Activated CD4-positive, CD25-positive, alpha-beta regulatory T cell treated with anti-CD3 and anti-CD28 coated beads, Interleukin-2, amount 50 U/mL, for 72 hours (primary cell): ENCODE measurements at regions not wholly inside any gene's neighbourhood (a gene's known extent, or its start where the extent isn't known, plus 50 kb on each side); places are given as distances from the start of the nearest gene placed in this dataset.

Experiments used
- DNase-seq: peaks from one replicate; pipeline ENCODE4 v3.0.0; 2021

DNA sequence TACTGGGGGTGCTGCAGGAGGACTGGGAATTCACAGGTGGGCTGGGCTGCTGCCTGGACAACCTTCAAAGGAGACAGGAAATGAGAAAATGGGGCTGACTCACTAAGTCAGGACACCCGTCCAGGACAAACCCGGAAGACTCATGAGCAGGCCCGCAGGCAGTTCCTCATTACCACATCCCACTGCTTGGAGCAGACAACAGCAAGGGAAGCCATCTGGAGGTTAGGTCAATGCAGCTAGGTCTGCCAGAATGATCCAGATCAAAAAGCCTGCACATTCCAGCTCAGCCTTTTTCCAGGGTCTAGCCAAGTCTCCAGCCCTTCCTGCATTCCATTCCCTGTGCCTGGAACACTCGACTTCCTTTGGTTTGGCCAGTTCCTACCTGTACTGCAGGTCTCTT, 536.5 kb upstream of the CDH11 start:
- no peak for DNase-seq

GRCh38 chr16:65657556-65657955, 535.7 kb upstream of the CDH11 start:
- no peak for DNase-seq

DNA sequence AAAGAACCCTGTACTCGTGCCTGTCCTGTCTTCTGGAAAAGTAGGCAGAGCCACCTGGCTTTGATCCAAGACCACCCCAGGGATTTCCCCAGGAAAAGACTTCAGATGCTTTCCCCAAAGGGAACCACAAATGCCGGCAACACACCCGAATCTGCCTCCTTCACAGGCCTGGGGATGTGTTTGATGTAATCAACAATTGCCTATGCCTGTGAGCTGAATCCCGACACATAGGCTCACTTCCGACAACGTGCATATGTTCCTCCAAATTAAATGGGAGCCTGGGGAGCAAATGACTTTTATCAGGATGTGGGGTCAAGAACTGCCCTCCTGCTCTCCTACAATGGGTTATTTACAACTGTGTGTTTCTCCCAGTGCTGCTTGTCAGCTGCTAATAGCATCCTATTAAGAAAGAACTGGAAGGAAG, 535.2 kb upstream of the CDH11 start:
- DNase-seq: no peak

- no peak for DNase-seq
These were observed 533.9 kb upstream of the CDH11 start for GRCh38 chr16:65655802-65656201.

GRCh38 chr16:65648101-65648500, 526.2 kb upstream of the CDH11 start:
- no peak for DNase-seq

DNA sequence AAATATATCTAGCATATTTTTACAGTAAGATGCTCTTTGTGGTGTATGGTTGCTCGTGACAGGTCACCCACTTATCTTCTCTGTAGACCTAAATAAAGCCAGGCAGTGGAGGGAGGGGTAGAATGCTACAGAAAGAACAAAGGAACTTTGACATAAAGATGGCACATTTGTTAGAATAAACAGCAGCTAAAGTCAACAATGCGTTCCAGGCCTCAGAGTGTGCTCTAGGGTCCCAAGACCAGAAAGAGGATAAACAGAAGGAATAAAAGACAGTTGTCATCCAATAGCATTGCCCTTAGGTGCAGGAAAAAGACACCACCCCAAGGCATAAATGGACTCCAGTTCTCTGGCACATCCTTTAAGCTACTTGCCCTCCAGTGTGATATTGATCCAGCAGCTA, 523.0 kb upstream of the CDH11 start:
- DNase-seq: no peak

DNA sequence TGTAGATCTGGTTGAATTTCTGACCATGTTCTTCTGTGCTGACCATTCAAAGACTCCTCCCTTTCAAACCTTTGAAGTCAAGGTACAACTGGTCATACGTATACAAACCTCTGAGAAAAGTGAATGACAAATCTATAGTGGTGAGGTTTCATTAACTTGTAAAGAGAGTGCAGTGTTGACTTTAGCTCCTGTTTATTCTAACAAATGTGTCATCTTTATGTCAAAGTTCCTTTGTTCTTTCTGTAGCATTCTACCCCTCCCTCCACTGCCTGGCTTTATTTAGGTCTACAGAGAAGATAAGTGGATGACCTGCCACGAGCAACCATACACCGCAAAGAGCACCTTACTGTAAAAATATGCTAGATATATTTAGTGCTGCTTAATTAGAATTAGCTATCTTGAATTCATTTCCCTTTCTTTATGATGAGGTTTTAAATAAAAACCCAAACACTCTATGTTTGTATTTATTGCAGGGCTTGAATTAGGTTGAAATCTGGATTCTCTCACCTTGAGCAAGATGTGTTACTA, 520.0 kb upstream of the CDH11 start:
- DNase-seq: no peak

DNA sequence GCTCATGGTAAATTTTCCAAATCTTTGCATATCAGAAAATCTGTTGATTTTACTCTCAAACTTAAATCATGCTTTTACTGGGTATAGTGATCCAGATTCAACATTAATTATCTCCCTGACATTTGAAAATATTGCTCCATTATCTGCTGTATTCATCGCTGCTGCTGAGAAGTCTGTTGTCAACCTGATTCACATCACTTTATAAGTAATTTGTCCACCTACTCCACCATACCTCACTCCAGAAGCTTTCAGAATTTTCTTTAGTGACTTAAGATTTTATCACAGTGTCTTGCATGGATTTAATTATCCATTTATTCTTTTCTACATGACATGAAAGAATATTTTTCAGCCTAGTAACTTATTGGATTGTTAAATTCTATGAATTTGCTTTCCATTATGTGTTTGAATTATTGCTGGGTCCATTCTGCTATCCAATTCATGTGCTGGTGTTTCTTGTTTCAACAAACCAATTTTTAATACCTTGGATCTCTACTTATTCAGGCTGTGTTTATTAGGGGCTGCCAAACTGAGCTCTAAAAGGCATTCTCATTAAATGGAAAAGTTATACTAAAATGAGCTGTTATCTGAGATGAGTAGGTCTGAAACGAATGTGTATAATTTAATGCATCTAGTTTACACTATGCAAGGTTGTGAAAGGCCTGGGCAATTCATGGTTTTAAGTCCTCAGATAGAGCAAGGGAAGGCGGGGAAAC, 519.3 kb upstream of the CDH11 start:
- no peak for DNase-seq

- DNase-seq: no peak
These were observed 513.0 kb upstream of the CDH11 start for GRCh38 chr16:65634833-65635232.

DNA sequence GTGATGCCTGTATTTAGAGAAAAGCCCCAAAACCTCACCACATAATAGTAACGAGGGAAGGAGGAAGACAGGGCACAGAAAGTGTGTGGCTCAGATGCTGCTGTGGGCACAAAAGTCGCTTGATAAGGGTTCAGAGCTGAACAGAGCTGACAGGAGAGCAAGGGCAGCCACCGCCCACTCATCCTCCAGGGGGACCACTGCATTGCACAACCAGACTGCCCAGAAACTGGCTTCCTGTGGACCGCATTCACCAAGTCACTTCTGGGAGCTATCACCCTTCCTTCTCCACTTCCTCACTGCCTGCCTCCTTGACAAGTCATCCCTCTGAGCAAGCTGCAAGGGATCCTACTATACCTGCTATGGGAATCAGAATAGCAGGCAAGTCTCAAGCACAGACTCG, 512.4 kb upstream of the CDH11 start:
- no peak for DNase-seq

- DNase-seq: no peak
These were observed 502.8 kb upstream of the CDH11 start for GRCh38 chr16:65624666-65625065.

GRCh38 chr16:65624229-65624628, 502.4 kb upstream of the CDH11 start:
- no peak for DNase-seq

DNA sequence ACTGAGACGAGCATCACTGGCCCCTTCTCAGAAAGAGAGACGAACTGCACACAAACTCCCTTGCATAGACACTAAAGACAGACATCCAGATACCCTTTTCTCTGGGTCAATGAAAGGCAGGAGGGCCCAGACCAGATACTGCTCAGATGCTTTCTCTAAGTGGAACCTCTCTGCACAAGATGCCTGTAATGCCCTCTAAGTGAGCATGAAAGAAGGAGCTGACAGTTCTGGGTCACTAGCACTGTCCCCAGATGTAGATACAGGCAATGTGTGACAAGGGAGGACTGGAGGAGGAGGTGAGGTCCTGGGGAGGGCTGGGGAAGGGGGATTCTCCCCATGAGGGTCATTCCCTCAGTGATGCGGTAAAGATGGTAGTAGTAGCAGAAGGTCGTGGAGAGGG, 501.0 kb upstream of the CDH11 start:
- no peak for DNase-seq

- no peak for DNase-seq
These were observed 500.3 kb upstream of the CDH11 start for GRCh38 chr16:65622151-65622550.

DNA sequence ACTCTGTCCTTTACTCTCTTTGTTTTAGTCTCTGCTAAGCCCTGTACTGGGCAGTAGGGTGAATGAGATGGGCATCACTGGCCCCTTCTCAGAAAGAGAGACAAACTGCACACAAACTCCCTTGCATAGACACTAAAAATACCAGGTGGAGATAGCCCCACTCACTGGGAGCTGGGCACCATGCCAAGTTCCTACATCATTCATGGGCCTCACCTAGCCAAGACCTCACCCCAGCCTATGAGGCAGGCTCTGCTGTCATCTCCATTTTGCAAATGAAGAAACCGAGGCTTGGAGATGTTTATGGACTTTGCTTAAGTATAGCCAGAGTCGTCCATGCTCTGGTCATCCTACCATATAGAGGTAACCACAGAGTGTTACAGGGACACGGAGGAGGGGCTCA, 499.8 kb upstream of the CDH11 start:
- no peak for DNase-seq

- DNase-seq: no peak
These were observed 497.7 kb upstream of the CDH11 start for GRCh38 chr16:65619606-65620005.

GRCh38 chr16:65618931-65619330, 497.1 kb upstream of the CDH11 start:
- DNase-seq: no peak

GRCh38 chr16:65618333-65618732, 496.5 kb upstream of the CDH11 start:
- DNase-seq: no peak

- no peak for DNase-seq
These were observed 495.6 kb upstream of the CDH11 start for GRCh38 chr16:65617421-65617820.

DNA sequence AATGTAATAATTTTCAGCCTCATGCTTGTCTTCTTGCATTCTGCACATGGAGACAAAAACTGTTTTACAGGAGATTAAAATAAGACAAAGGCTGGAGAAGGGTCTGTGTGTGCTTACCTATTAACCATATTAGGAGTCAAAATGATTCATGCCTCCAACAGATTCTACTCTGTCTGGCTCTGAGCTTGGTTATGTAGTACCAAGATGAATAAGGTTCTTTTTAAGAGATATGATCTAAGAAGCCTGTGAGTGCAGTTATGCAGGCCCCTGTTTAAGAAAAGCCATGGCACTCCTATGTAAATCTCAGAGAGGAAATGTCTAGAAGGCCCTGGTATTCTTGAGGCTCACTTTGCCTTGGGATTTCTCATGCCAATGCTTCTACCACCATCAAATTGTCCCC, 486.6 kb upstream of the CDH11 start:
- DNase-seq: no peak

GRCh38 chr16:65604771-65605170, 482.9 kb upstream of the CDH11 start:
- no peak for DNase-seq

- no peak for DNase-seq
These were observed 479.9 kb upstream of the CDH11 start for GRCh38 chr16:65601781-65602180.

DNA sequence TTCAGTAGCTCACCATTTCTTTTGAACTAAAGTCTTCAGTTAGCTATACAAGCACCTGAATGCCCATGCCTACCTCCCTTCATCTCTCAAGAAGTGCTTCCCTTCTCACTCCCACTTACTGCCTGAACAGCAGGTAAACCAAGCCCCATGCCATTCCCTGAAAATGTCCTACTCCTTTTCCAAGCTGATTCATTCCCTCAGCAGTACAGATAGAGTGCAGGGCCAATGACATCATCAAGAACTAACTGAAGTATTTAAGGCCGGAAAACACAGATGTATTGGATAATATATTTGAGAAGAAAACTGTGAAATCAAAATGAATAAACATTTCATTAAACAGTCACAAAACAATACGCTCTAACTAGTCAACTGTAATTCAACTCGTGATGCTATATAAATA, 478.8 kb upstream of the CDH11 start:
- DNase-seq: no peak

DNA sequence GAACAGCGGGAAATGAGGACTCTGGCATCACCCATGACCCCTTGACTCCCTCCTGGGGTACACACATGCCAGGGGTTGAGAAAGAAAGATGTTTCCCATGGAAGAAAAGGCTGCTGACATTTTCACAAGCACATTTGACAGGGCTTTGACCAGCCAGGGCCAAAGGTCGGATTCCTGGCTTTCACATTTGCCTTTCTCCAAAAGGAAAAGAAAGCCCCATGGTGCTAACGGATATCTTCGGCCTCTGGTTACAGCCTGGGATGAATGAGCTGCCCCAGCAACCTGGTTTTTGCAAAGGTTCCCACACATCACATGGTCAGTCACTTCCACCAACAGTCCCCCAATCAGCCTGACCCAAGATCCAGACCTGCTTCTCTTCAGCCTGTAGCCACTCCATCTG, 478.2 kb upstream of the CDH11 start:
- DNase-seq: no peak

DNA sequence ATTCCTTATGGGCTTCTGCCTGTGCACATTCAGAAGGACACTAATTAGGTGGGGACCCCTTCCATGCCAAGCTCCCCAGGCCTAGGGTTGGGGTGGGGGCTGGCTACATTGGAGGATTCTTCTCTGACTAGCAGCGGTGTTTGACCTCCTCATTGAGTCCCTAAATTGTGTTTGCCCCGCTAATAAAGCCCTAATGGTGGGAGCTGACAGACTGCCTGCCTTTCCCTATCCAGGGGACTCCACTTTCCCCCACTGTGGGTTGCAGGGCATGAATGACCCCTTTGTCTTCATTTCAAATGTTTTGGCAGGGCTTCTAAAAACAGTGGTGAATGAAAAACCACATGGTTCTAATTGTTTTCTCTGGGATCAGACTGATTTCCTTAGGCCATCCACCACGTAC, 476.8 kb upstream of the CDH11 start:
- DNase-seq: no peak
